ENCODE measurements at regions not wholly inside any gene's neighbourhood (a gene's known extent, or its start where the extent isn't known, plus 50 kb on each side); places are given as distances from the start of the nearest gene placed in this dataset.

- TF ChIP-seq CTCF (conservative IDR thresholded peaks at IDR 0.05; ENCODE audit: low read depth, low read length) (no peak), EZH2 (IDR thresholded peaks at IDR 0.05; ENCODE audit: low read length, unreplicated experiment) (no peak), EZH2phosphoT487 (IDR thresholded peaks at IDR 0.05; ENCODE audit: borderline replicate concordance, low read length) (no peak)
These were observed 336.0 kb downstream of the ENC1 start for GRCh38 chr5:74304536-74304935.
